Activated CD4-positive, alpha-beta T cell treated with anti-CD3 and anti-CD28 coated beads, Interleukin-2, Interleukin-4, amounts not matched to agents 100 ng/mL and 50 ng/mL, durations not matched to agents 16 hours and 8 hours (primary cell): ENCODE measurements at regions not wholly inside any gene's neighbourhood (a gene's known extent, or its start where the extent isn't known, plus 50 kb on each side); places are given as distances from the start of the nearest gene placed in this dataset.

Experiments
- DNase-seq: peaks from one replicate; pipeline ENCODE4 v3.0.0-alpha.2; 2020; ENCODE audit warnings: low spot score

DNA sequence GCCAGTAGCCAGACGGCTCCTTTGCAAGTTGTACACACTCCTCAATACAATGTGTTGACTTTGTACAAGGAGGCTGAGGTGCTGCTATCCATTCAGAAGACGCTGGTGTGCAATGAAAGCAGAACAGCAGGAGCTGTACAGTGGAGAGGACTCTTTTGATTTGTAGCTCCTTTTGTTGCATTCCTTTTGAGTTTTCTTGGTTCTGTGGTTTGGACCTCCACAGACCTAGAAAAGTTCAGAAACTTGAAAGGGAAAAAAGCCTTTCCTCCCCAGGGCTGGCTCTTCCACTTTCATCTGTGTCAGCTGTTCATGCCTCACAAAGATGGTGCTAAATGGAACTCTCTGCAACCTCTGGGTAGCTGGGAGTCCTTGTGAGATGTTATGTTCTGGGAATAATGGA is 117.4 kb downstream of the MAT2B start:
- DNase-seq = no peak

DNA sequence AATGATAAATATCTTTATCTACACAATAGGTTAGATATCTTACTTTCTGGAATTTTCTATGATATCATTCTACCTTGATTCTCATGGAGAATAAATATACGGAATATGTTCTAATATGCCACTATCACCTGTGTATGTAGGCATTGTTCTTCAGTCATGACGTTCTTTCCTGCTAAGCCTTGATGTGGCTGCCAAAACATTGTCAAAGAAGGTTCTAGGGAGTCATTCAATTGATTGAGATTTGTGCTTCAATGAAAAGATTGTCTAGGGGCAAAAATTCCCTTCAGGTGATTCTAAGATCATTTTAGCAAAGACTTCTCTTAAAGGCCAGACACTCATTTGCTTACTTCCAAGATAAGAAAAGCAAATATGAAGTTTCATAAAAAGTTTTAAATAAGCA is 118.1 kb downstream of the MAT2B start:
- no peak for DNase-seq

DNA sequence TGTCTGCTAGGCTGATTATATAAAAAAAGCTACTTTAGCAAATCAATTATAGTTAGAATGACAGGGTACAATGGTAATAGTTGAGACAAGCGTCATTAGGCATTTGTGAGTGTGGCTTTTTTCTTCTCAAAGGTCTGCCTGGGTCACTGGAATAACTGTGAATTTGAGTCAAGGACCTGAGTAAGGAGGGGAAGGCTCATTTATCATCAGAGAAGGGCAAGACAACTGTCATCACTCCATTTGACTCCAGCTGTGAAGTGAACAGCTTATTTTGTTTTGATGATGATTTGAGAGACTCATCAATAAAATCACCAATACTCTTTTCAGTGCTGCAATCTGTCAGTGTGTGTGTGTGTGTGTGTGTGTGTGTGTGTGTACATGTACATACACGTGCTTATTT is 118.6 kb downstream of the MAT2B start:
- DNase-seq = no peak

DNA sequence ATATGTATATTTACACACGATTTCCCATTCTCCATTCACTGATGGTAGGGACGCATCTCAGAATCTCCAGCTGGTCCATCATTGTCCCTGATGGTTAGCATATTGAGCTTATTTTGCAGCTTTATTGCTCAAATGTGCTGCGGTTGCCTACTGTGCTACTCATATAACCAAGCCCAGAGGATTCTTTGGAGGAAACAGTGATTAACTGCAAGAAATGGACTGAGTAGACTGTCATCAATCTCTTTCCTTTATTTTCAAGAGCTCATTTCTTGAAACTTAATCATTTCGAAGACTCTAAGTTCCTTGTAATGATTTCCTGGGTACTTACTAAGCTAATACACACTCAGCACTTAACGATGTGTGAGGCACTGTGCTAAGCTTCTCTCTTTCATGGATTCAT is 119.0 kb downstream of the MAT2B start:
- no peak for DNase-seq

DNA sequence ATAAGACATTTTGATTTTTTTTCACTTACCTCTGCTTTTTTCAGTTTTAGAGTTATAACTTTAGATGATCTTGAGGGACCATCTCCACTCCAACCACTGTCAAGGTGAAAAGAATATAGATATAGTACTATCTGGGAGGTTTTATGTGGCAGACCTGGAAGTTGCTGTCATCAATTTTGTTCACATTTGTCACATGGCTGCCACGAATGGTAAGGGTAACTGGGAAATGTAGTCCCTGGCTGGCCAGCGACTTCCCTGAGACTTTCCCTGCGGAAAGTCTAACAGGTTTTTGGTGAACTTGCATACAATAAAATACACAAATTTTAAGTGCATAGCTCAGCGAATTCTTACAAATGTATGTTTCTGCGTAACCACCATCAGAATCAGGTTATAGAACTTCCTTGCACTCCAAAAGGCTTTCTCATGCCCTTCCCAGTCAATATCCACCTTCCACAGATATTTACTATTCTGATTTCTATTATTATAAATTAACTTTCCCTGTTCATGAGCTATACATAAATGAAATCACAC is 121.5 kb downstream of the MAT2B start:
- no peak for DNase-seq

DNA sequence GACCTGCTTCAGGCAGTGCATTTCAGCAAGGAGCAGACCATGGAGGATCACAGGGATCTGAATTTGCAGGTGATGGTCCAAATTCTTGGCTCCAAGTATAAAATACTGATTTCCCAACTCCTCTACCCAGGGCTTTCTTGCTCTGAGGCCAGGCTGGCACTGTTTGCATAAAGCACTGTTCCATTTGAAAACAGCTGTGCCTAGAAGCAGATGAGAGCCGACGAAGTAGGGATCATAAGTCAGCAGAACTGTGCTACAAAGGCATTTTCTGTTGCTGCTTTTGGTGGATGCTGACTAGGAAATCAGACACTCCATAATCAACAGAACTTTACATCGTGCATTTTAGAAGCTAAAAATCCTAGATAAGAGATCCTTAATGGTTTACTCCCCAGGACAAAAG is 126.4 kb downstream of the MAT2B start:
- DNase-seq = no peak

DNA sequence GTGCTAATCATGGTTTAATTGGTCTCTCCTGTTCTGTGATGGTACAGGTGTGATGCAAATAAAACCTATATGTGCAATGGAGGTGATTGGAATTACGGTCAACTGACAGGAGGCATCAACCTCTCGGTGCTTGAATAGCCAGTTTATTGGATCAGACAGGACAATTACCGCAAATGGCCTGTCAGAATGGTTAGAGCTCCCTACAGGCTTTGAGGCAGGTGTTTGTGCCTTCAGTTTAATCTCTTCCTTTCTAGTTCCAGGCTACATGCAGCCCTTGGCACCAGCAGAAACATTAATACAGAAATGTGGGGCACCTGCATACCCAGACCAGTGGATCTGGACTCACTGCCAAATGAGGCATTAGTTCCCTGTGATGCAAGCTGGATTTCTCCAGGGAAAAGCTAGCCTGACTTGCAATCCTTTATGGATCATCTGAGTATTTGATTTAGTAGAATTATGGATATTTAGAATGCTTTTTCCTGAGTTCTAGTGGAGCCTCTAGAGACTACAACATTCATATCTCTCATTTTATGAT is 128.6 kb downstream of the MAT2B start:
- DNase-seq = no peak

DNA sequence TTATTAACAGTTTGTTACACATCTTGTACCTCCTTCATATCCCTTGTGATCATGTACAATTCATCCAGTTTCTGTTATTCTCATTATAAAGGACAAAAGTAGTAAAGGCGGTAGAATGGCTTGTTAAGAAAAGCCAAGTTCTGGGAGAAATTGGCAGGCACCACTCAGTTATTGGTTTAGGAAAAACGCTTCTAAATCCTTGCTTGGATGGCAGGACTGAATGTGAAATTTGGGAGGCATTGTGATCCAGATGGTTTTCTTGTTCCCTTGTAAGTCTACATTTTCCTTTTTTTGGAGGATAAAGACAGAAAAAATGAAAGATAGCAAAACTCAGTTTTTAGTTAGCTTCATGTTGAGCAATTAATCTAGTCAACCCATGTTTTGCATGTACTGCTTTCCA is 130.2 kb downstream of the MAT2B start:
- DNase-seq = no peak

DNA sequence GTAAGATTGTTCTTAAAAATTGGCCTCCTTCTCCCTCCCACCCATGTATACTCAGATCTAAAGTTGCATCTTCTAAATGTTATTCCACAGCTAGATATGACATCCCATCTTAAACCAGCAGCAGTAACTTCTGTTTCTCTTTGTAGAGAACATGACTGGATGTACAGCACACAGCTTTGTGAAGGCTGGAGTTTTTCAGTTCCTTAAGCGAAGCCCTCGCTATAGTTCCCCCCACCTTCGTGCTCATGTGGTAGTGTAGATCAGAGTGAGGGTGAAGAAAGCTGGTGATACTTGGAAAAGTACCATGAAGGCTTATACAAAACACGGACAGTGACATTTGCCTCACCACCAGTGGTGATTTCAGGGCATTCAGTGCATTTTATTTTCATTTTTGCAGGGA is 137.5 kb downstream of the MAT2B start:
- DNase-seq = no peak

DNA sequence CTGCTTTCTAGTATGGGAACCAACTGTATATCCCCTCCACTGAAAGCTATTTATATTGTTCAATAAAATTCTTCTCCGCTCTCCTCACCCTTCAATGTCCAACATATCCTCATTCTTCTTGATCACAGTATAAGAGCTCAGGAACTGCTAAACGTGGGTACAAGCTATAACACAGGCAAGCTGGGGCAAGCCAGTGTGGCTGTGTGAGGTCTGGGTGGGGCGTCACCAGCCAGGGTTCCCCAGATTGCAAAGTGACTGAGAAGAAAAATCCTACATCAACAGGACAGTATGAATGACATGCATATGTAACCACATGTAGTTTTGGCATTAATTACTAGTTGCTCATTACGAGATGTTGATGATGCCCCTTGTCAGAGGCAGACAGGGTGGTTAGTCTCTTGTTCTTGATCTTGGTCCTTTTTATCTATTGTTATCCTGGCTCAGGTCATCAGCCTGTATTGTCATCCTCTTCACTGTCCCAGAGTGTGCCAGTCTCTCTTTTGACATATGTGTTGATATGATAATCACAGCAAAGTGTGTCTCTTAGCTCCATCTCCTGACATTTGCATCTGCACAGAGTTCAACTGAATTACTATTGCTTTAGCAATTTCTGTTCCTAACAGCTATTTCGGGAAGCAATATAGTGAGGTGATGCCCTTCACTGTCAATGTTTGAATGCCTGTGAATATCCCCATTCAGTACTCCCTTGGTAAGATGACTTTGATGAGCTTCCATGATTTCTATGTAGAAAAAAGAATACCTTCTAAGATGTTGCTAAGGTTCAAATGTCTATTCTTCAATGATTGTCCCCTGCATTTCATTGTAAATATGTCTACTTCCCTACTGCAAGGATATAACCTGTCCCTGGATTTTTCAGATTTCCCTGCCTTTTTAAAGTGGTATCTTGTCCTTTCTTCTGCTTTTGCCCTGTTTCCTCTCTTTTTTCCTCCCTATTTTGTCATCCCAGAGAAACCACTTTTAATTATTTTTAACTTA is 140.3 kb downstream of the MAT2B start:
- DNase-seq = no peak

DNA sequence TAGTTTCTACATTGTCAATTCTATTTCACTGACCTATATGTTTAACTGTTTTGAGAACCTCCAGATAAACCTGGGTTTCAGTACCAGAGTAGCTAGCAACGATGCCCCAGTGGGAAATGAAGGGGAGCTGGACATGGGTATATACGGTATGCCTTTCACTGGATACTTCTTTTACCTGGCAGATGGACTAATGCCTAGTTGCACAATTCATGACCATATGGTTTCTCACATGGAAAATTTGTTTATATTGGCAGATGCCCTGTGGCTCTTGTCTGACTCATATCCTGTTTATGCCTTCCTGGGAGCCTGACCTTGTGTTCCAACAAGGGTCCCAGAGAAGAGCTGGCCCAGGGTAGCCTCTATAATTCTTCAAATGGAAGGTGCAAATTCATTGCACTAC is 144.1 kb downstream of the MAT2B start:
- DNase-seq = no peak

DNA sequence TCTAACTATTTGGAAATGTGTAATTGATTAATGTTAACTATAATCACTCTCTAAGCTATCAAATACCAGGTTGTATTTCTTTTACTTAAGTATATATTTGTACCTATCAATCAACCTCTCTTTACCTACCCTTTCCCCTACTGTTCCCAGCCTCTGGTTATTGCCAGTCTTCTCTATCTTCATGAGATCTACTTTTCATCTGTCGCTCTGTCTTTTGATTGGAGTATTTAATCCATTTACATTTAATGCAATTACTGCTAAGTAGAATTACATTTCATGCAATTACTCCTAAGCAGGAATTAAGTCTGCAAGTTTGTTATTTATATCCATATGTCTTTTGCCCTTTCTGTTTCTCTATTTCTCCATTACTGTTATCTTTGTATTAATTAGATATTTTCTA is 148.1 kb downstream of the MAT2B start:
- DNase-seq = no peak

DNA sequence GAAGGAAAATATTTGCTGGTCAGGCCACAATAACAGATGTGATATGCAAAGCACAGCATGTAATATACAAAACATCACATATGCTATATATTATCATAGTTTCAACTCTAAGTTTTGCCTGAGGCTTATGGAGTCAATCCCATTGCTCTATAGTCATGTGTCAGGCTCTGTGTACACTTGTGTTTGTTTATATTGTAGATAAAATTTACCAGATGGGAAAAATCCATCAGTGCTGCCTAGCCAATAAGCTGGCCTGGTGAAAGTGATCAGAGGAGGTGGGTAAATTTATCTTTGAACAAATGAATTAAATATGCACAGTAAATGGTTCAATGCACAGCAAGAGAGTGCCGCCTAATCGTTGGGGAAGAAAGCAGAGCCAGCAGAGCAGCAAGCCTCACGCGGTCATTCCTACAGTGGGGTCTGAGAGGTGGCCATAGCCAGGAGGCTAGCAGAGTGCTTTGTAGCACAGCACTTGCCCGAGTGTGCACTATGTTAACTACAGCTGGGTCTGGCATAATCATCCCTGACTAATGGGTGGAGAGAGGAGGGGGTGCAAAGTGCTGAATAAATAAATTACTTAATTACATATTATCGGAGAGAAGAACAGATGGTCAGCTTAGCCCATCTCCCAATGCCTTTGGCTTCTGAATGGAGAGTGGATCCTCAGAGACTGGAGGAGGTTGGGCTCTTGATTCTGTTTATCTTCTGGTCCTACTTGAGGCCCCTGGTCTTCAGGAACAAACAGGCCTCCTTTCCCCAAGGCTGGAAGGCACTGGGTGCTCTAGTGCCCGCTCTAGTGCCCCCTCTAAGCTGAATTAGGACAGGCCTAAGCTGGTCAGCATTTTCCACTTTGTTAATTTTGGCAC is 153.5 kb downstream of the MAT2B start:
- DNase-seq = no peak

DNA sequence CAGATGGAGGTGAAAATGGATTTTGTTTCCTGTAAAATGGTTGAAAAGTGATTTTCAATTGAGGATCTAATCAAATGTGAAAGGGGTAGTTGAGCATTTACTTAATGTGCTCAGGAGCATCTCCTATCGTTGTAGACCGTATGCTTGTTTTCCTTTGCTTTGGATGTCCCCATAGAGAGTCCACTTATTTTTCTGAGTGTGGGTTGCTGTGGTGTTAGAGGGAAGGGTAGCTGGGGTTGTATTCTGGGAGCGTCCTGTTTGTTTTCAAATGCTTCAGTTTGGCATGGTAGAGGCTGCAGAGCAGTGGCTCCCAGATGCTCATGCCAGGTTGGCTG is 154.1 kb downstream of the MAT2B start:
- no peak for DNase-seq

DNA sequence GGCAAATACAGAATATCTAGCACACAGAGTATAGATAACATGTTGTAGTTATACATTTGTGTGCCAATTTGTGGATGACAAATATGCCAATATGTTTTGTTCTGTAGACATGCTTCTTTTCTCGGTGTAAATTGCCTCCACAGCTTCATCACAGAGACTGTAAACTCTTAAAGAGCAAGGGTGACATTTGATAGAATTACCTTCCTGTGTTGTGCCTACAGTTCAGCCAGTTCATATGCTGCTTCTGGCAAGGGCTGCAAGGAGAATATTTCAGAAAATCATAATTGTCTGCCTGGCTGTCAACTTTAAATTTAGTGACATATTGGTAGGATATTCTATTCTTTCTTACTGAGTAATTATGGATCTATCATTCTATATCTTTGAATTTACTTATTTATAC is 155.1 kb downstream of the MAT2B start:
- no peak for DNase-seq

DNA sequence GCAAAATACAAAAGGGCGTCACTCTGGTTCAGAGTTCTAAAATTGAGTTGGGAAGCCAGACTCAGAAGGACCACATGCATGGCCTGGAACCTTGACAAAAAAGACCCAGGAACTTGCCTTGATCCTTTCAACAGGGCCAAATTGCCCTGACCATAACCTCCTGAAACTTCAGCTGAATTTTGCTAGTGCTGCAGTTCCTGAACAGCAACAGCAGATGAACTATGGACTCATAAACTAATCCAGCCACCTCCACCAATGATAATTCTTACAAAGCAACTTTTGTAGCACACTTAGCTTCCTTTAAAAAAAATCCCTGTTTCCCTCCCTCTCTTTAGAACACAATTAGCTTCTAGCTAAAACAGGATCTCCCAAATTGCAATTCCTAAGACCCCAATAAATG is 155.9 kb downstream of the MAT2B start:
- DNase-seq = no peak

DNA sequence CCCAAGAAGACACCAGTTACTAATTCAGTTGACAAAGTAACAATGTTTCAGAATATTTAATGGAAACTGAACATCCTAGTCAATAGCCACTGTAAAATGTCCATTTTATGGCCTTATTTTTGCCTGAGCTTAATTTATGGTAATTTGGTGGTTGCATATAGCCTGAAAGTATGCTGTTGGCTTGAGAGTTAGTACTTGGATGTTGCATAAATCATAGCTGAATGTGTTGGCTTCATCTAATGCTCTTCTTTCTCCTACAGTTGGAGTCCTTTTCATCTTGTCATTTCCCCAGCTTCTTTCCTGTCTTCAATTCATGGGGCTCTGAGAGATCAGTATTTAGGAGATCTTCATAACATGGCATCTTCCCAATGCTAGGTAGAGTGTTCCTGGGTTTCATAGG is 164.6 kb downstream of the MAT2B start:
- no peak for DNase-seq

DNA sequence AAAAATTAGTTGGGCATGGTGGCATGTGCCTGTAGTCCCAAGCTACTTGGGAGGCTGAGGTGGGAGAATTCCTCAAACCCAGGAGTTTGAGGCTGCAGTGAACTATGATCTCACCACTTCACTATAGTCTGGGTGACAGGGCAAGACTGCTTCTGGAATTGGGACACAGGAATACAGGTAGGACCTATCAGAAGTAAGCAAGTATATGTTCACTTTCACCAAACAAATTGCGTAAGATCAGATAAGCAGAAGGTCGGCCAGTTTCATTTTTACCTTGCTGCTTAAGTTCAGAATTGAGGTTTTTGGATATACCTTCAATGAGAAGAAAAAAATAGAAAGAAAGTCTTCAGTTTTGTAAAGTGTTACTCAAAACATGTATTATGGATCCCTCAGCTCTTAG is 171.7 kb downstream of the MAT2B start:
- no peak for DNase-seq

DNA sequence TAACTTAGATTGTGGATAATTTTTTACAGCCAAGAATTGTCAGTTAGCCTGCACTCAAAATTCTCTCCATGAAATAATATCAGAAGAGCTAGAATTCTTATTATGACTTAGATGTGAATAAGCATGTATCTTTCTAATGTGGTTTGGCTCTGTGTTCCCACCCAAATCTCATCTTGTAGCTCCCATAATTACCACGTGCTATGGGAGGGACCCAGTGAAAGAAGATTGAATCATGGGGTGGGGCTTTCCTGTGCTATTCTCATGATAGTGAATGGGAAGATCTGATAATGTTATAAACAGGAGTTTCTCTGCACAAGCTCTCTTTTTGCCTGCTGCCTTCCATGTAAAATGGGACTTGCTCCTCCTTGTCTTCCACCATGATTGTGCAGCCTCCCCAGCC is 176.8 kb downstream of the MAT2B start:
- no peak for DNase-seq

DNA sequence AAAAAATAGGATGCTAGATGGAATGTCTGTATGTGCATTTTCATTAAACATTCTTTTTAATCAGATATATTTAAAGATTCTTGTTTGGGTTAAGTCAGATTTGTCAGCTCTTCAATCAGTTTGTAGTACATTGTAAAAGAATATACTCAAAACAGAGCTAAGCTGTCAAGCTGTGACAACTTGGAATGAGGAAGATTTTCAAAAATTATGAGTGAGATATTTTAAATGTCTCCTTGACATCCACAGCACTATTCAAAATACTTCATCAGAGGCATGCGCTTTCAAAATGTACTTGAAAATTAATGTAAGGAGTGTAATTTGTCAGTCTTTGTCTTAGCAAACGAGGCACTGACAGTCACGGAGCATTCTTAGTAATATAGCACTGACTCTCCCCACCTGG is 182.0 kb downstream of the MAT2B start:
- no peak for DNase-seq

DNA sequence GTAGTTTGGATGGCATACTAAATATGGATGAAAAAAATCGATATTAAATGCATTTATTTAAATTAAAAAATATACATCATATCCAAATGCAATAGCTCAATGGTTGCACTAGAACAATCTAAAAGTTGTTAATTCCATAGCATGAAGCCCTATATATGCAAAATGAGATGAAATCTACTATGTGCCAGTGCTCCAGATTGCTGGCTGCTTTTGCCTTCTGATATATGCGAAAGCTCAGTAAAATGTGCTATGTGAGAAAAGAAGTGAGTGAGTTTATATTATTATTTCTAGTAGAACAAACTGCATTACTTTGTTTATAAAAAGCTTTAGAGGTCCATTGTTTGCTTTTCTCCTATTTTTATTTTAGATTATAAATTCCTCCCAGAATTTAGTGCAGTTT is 186.7 kb downstream of the MAT2B start:
- no peak for DNase-seq

DNA sequence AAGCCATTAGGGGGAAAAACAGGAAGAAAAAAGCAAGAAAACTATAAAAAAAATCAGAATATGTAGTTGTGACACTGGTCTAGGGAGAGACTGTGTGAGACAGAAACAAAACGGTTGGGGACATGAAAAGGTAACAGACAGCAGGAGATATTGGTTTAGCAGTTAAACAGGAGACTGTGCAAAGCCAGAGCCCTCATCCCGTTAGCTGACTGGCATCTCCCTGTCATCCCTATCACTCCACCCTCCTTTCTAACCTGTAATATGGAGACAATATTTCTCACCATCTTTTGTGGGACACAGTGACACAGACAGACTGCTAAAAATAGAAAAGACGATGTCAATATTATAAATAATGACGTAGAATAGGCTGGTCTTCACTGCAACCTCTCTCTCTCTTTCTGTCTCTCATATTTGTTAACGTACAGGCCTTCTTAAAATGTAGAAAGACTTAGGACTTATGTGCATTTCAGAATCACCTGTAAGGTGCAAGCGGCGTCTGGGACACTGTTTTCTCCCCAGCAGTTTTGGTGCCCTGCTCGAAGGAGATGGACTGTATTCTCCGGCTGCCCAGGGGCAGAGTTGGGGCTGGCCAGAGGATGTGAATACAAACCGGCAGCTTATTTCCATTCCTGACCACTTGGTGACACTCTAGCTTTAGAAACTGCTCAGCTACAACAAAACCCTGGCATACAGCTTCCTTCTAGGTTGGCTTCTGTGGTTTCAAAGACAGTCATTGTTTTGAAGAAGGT is 190.6 kb downstream of the MAT2B start:
- DNase-seq = peak; percentile 19
